RWPE2 (cell line): ENCODE measurements at regions not wholly inside any gene's neighbourhood (a gene's known extent, or its start where the extent isn't known, plus 50 kb on each side); places are given as distances from the start of the nearest gene placed in this dataset.

Experiments used
- ATAC-seq: fragments of 200-7000 bp; cut with Tn5 transposase; 3 replicates; pipeline ENCODE4 v1.9.1; 2021; ENCODE audit warnings: low read depth
- DNase-seq: peaks from one replicate; pipeline ENCODE4 v3.0.0-alpha.2; 2020; ENCODE audit warnings: low spot score
- H3K27ac ChIP-seq: fragments of 450-650 bp; 2 replicates; pipeline ENCODE4 v1.5.1; 2017; ENCODE audit warnings: mild to moderate bottlenecking; ENCODE audit not compliant: poor library complexity, severe bottlenecking
- H3K27me3 ChIP-seq: fragments of 250-450 bp; sonication (Bioruptor Pico); 2 replicates; pipeline ENCODE4 v1.5.1; 2021; ENCODE audit warnings: mild to moderate bottlenecking, moderate library complexity; ENCODE audit not compliant: insufficient read depth, poor library complexity, severe bottlenecking
- H3K36me3 ChIP-seq: fragments of 250-450 bp; sonication (Bioruptor Pico); 2 replicates; pipeline ENCODE4 v1.5.1; 2020; ENCODE audit warnings: low read depth, mild to moderate bottlenecking, moderate library complexity
- H3K4me1 ChIP-seq: fragments of 250-450 bp; sonication (Bioruptor Pico); 2 replicates; pipeline ENCODE4 v1.5.1; 2021; ENCODE audit warnings: mild to moderate bottlenecking, moderate library complexity; ENCODE audit not compliant: insufficient read depth, poor library complexity, severe bottlenecking
- H3K4me3 ChIP-seq: fragments of 250-450 bp; sonication (Bioruptor Pico); 2 replicates; pipeline ENCODE4 v1.5.1; 2021; ENCODE audit warnings: mild to moderate bottlenecking, moderate library complexity; ENCODE audit not compliant: severe bottlenecking
- H3K9me3 ChIP-seq: fragments of 250-450 bp; sonication (Bioruptor Pico); 2 replicates; pipeline ENCODE4 v1.5.1; 2021; ENCODE audit warnings: mild to moderate bottlenecking, moderate library complexity; ENCODE audit not compliant: severe bottlenecking
- TF ChIP-seq, protein P1 (sequence below): fragments of 450-650 bp; IDR thresholded peaks from one replicate; pipeline ENCODE4 v1.5.1; 2017; ENCODE audit warnings: mild to moderate bottlenecking, moderate library complexity; ENCODE audit not compliant: poor library complexity, severe bottlenecking

DNA sequence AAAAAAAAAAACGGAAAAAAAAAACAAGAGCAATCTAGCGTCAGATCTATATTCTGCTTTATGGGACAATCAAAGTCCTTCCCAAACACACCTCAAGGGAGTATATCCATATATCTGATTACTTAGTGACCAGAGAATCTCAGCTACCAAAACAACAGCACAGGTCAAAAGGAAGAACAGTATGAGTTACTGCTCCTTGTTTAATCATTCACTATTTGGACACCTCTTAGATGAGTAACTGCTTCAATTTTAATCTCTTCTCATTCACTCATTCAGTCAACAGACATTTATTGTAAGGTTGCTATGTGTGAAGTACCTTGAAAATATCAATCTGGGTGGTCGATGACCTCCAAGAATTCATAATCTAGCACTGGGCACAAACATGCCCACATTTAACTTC, 193.2 kb downstream of the IRS2 start:
- no peaks in the 10 kb centered on the region for H3K4me1 ChIP-seq
- no peaks in the 10 kb centered on the region for H3K27me3 ChIP-seq
- ATAC-seq (no peak), DNase-seq (no peak)
- H3K9me3 ChIP-seq: no peaks in the 10 kb centered on the region
- no peak overlapping the region for H3K27ac ChIP-seq
- TF ChIP-seq, protein P1, sequence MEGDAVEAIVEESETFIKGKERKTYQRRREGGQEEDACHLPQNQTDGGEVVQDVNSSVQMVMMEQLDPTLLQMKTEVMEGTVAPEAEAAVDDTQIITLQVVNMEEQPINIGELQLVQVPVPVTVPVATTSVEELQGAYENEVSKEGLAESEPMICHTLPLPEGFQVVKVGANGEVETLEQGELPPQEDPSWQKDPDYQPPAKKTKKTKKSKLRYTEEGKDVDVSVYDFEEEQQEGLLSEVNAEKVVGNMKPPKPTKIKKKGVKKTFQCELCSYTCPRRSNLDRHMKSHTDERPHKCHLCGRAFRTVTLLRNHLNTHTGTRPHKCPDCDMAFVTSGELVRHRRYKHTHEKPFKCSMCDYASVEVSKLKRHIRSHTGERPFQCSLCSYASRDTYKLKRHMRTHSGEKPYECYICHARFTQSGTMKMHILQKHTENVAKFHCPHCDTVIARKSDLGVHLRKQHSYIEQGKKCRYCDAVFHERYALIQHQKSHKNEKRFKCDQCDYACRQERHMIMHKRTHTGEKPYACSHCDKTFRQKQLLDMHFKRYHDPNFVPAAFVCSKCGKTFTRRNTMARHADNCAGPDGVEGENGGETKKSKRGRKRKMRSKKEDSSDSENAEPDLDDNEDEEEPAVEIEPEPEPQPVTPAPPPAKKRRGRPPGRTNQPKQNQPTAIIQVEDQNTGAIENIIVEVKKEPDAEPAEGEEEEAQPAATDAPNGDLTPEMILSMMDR: no peak
- H3K36me3 ChIP-seq: no peaks in the 10 kb centered on the region
- H3K4me3 ChIP-seq: no peak overlapping the region

DNA sequence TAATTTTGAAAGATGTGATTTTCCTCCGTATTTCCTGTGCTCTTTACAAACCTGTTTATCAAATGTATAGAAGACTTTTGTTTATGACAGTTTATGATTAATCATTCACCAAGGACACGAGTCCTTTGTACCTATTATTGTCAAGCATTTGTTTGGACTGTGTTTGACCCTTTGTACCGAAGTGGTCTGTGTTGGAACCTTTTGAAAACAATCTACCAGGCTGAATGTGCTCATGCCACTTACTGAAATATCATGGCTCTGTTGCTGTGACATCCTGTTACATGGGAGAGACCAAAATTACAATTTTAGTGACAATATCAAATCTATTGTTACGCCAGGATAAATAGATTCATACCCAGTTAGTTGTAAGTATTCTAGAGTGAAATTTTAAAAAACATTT, 193.6 kb downstream of the IRS2 start:
- TF ChIP-seq, protein P1: no peak
- no peaks in the 10 kb centered on the region for H3K27me3 ChIP-seq
- no peak overlapping the region for H3K4me3 ChIP-seq
- ATAC-seq (no peak), DNase-seq (no peak)
- no peaks in the 10 kb centered on the region for H3K36me3 ChIP-seq
- H3K4me1 ChIP-seq: no peaks in the 10 kb centered on the region
- no peaks in the 10 kb centered on the region for H3K9me3 ChIP-seq
- H3K27ac ChIP-seq: no peak overlapping the region

DNA sequence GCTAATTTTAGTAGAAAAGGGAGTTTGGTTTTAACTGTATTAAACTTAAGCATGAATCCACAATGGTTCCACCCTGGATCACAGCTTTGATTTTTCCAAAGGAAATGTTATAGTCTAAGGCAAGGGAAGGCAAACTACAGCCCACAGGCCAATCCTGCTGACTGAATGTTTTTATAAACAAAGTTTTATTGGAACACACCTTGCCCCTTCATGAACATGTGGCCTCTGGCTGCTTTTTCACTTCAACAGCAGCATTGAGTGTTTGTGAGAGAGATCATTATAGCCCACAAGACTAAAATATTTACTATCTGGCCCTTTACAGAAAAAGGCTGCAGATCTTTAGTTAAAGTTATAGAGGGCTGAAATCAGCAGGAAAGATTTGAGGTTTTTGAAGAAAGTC, 198.7 kb downstream of the IRS2 start:
- ATAC-seq (no peak), DNase-seq (no peak)
- TF ChIP-seq, protein P1: no peak
- Histone ChIP-seq H3K36me3 (no peaks in the 10 kb centered on the region), H3K27me3 (no peaks in the 10 kb centered on the region), H3K27ac (no peak overlapping the region), H3K4me1 (no peaks in the 10 kb centered on the region), H3K9me3 (no peaks in the 10 kb centered on the region), H3K4me3 (no peak overlapping the region)

DNA sequence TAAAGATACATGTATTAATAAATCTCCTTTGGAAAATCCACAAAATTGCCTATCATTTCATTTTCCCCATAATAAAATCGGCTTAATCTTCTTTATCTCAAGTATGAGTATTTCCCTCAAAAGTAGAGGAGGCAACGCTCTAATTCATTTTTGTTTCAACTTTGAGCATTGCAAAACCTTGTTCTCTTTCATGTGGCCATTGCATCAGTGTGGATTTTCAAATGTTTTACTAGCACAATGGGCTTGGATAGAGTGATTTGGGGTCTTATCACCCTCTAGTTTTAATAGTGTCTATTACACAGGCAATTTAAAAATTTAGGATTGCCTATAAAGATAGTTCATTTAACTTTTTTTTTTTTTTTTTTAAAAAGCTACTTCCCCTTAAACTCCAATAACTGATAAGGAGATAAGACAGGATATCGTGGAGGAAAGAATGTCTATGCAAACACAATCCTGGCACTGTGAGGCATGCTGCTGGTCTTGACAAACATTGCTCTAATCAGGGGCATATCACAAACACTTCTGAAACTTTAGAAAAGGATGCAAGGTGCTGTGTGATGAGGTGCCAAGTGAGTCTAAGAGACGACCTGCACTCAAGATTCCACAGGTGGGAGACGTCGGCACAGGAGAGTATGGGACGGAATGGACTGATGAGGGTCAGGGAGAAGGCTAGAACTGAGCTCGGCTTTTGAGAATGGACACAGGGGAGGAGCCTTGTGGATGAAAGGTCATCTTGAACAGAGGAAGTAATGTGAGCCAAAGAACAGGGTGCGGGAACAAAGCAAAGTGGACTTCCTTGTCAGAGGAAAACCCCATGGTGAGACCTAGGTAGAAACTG, 199.7 kb downstream of the IRS2 start:
- TF ChIP-seq, protein P1: no peak
- DNase-seq: no peak
- no peak overlapping the region for H3K27ac ChIP-seq
- no peak overlapping the region for H3K4me3 ChIP-seq
- H3K4me1 ChIP-seq: no peaks in the 10 kb centered on the region
- H3K27me3 ChIP-seq: no peaks in the 10 kb centered on the region
- no peaks in the 10 kb centered on the region for H3K9me3 ChIP-seq
- H3K36me3 ChIP-seq: no peaks in the 10 kb centered on the region
- ATAC-seq: no peak

DNA sequence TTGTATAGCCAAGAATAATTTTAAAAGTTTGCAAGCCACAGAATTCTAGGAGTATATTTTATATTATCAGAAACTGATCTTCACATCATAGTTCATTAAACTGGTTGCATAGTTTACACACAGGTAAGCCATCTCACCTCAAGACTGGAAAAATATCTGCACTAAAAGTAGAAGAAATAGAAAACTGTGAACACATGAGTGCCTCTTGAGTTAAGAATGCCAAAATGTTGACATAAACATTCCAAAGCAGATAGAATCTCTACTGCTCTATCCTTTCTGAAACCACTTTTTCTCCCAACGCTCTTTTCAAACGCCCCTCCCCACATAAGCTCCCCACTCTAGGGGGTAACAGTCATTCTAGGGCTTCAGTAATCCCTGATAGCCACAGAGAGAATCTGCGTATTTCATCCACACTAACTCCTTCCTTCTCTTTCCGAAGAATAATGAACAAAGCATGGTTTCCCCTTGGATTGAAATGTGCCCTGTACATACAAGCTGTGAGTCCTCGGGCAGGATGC, 201.5 kb downstream of the IRS2 start:
- H3K9me3 ChIP-seq: no peaks in the 10 kb centered on the region
- TF ChIP-seq, protein P1: no peak
- H3K36me3 ChIP-seq: no peaks in the 10 kb centered on the region
- no peak for ATAC-seq
- DNase-seq: no peak
- no peaks in the 10 kb centered on the region for H3K4me1 ChIP-seq
- no peak overlapping the region for H3K4me3 ChIP-seq
- no peak overlapping the region for H3K27ac ChIP-seq
- H3K27me3 ChIP-seq: no peaks in the 10 kb centered on the region
